Neutrophil (primary cell): ENCODE measurements at regions not wholly inside any gene's neighbourhood (a gene's known extent, or its start where the extent isn't known, plus 50 kb on each side); places are given as distances from the start of the nearest gene placed in this dataset.

Experiments used
- H3K27ac ChIP-seq: fragments of 200-600 bp; sonication (generic); 2 replicates; pipeline ENCODE4 v1.5.1; 2016; ENCODE audit warnings: mild to moderate bottlenecking, moderate library complexity
- H3K27me3 ChIP-seq: fragments of 200-600 bp; sonication (generic); 2 replicates; pipeline ENCODE4 v1.6.0; 2016; ENCODE audit warnings: mild to moderate bottlenecking
- H3K36me3 ChIP-seq: fragments of 200-600 bp; sonication (generic); 2 replicates; pipeline ENCODE4 v1.5.1; 2017
- H3K4me1 ChIP-seq, 2 experiments: fragments of 200-600 bp in 1 of 2; sonication (generic) in 1 of 2; 1 replicate in 1 of 2; 2 replicates in 1 of 2; pipeline versions ENCODE4 v1.5.1 to v1.6.1; 2013 to 2016; ENCODE audit warnings: low read depth in 1 of 2, low read length in 1 of 2, mild to moderate bottlenecking in 1 of 2, moderate library complexity in 1 of 2; ENCODE audit not compliant: control insufficient read depth in 1 of 2, insufficient read depth in 1 of 2
- H3K4me3 ChIP-seq, 2 experiments: fragments of 200-600 bp in 1 of 2; sonication (generic) in 1 of 2; 1 replicate in 1 of 2; 2 replicates in 1 of 2; pipeline ENCODE4 v1.5.1; 2013 to 2016; ENCODE audit warnings: low read depth in 1 of 2, low read length in 1 of 2, mild to moderate bottlenecking in 1 of 2, moderate library complexity in 1 of 2
- H3K9me3 ChIP-seq: fragments of 200-600 bp; sonication (generic); 2 replicates; pipeline ENCODE4 v1.5.1; 2016
- TF ChIP-seq, protein P1 (sequence below): fragments of 200-600 bp; sonication (generic); IDR thresholded peaks from 2 replicates; pipeline ENCODE4 v1.5.1; 2016; ENCODE audit warnings: antibody characterized with exemption

GRCh38 chr14:21978184-21978998 lies 304.8 kb upstream of the OR4E1 start:
- Histone ChIP-seq H3K9me3 (no peaks in the 10 kb centered on the region), H3K4me1 (no peaks in the 10 kb centered on the region), H3K27me3 (no peaks in the 10 kb centered on the region), H3K27ac (no peak overlapping the region), H3K36me3 (no peaks in the 10 kb centered on the region), H3K4me3 (no peak overlapping the region)
- TF ChIP-seq, protein P1, sequence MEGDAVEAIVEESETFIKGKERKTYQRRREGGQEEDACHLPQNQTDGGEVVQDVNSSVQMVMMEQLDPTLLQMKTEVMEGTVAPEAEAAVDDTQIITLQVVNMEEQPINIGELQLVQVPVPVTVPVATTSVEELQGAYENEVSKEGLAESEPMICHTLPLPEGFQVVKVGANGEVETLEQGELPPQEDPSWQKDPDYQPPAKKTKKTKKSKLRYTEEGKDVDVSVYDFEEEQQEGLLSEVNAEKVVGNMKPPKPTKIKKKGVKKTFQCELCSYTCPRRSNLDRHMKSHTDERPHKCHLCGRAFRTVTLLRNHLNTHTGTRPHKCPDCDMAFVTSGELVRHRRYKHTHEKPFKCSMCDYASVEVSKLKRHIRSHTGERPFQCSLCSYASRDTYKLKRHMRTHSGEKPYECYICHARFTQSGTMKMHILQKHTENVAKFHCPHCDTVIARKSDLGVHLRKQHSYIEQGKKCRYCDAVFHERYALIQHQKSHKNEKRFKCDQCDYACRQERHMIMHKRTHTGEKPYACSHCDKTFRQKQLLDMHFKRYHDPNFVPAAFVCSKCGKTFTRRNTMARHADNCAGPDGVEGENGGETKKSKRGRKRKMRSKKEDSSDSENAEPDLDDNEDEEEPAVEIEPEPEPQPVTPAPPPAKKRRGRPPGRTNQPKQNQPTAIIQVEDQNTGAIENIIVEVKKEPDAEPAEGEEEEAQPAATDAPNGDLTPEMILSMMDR, result peak; percentile 70

- H3K4me3 ChIP-seq, result no peak overlapping the region
Measured at GRCh38 chr14:21974741-21975140, 301.1 kb upstream of the OR4E1 start.

DNA sequence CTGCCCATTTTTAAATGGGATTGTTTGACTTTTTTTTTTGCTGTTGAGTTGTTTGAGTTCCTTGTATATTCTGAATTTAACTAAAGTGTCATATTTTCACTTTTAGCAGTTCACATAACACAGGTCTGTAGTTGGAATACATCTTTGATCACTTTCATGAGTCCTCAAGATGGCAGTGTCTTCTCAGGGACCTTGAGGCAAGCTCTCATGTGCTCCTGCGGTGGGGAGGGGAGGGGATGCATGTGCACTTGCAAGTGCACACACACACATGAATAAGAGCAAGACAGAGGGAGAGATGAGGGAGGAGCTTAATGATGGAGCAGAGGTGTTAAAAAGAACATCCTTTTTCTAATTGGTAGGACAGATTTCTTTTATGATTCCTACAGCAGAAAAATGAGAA lies 291.4 kb upstream of the OR4E1 start:
- Histone ChIP-seq H3K4me1 (no peaks in the 10 kb centered on the region), H3K9me3 (no peaks in the 10 kb centered on the region), H3K27ac (no peak overlapping the region), H3K36me3 (no peaks in the 10 kb centered on the region), H3K27me3 (no peaks in the 10 kb centered on the region), H3K4me3 (no peak overlapping the region)
- TF ChIP-seq, protein P1, result no peak

More at GRCh38 chr14:21974741-21975140, 301.1 kb upstream of the OR4E1 start:
- no peaks in the 10 kb centered on the region for H3K4me1 ChIP-seq
- H3K9me3 ChIP-seq, result no peaks in the 10 kb centered on the region
- no peaks in the 10 kb centered on the region for H3K36me3 ChIP-seq
- no peaks in the 10 kb centered on the region for H3K27me3 ChIP-seq
- TF ChIP-seq, protein P1, result no peak
- H3K27ac ChIP-seq, result no peak overlapping the region

DNA sequence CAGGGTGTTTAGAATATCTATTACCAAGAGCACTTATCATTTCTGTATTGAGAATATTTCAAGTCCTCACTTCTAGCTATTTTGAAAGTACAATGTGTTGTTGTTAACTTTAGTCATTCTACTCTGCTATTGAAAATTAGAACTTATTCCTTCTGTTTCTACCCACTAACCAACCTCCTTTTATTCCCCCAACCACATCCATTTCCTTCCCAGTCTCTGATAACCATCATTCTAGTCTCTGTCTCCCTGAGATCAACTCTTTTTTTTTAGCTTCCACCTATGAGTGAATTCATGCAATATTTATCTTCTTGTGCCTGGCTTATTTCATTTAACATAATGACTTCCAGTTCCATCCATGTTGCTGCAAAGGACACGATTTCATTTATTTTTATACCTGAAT lies 290.6 kb upstream of the OR4E1 start:
- TF ChIP-seq, protein P1, result no peak
- no peaks in the 10 kb centered on the region for H3K9me3 ChIP-seq
- no peaks in the 10 kb centered on the region for H3K4me1 ChIP-seq
- no peak overlapping the region for H3K27ac ChIP-seq
- no peak overlapping the region for H3K4me3 ChIP-seq
- H3K36me3 ChIP-seq, result no peaks in the 10 kb centered on the region
- H3K27me3 ChIP-seq, result no peaks in the 10 kb centered on the region

- Histone ChIP-seq H3K27ac (no peak overlapping the region), H3K4me1 (no peaks in the 10 kb centered on the region), H3K4me3 (no peak overlapping the region), H3K9me3 (no peaks in the 10 kb centered on the region), H3K36me3 (no peaks in the 10 kb centered on the region), H3K27me3 (no peaks in the 10 kb centered on the region)
- TF ChIP-seq, protein P1, result no peak
Measured at GRCh38 chr14:21960636-21961035, 287.0 kb upstream of the OR4E1 start.
